Spleen (tissue), 11 donors: ENCODE measurements at regions not wholly inside any gene's neighbourhood (a gene's known extent, or its start where the extent isn't known, plus 50 kb on each side); places are given as distances from the start of the nearest gene placed in this dataset.

Source experiments
- DNase-seq: peaks from one replicate; pipeline ENCODE4 v3.0.0-alpha.2; 2020
- H3K27ac ChIP-seq, 8 donors: fragments of 200-600 bp; sonication (generic) in 7 of 8; 1 replicate in 4 of 8; 2 replicates in 4 of 8; pipeline versions ENCODE4 v1.5.0 to v1.8.0; 2016 to 2021; ENCODE audit warnings: inconsistent platforms in 4 of 8, mild to moderate bottlenecking in 4 of 8, moderate library complexity in 1 of 8
- H3K27me3 ChIP-seq, 7 donors: fragments of 200-600 bp; sonication (generic) in 6 of 7; replicated peaks in 1 of 7; 1 replicate in 4 of 7; 2 replicates in 3 of 7; pipeline versions ENCODE4 v1.5.0 to v1.8.0; 2016 to 2021; ENCODE audit warnings: inconsistent platforms in 3 of 7, mild to moderate bottlenecking in 1 of 7
- H3K36me3 ChIP-seq, 6 donors: fragments of 200-600 bp; sonication (generic) in 5 of 6; 1 replicate in 4 of 6; 2 replicates in 2 of 6; pipeline versions ENCODE4 v1.5.0 to v1.8.0; 2016 to 2021; ENCODE audit warnings: inconsistent platforms in 2 of 6
- H3K4me1 ChIP-seq, 6 donors: fragments of 200-600 bp; sonication (generic) in 5 of 6; 1 replicate in 3 of 6; 2 replicates in 3 of 6; pipeline versions ENCODE4 v1.5.0 to v1.8.0; 2016 to 2021; ENCODE audit warnings: inconsistent platforms in 3 of 6
- H3K4me3 ChIP-seq, 8 donors: fragments of 200-600 bp; sonication (generic) in 7 of 8; 1 replicate in 4 of 8; 2 replicates in 4 of 8; pipeline versions ENCODE4 v1.5.0 to v1.8.0; 2016 to 2021; ENCODE audit warnings: inconsistent platforms in 4 of 8, mild to moderate bottlenecking in 4 of 8, moderate library complexity in 2 of 8
- H3K9me3 ChIP-seq, 8 donors: fragments of 200-600 bp; sonication (generic) in 7 of 8; 1 replicate in 4 of 8; 2 replicates in 4 of 8; pipeline versions ENCODE4 v1.5.0 to v1.8.0; 2016 to 2021; ENCODE audit warnings: inconsistent platforms in 4 of 8
- POLR2A ChIP-seq, 3 donors: fragments of 450-650 bp; IDR thresholded peaks; one replicate each; pipeline ENCODE4 v1.5.1; 2017; ENCODE audit warnings: antibody characterized with exemption in 3 of 3, mild to moderate bottlenecking in 1 of 3
- POLR2AphosphoS5 ChIP-seq, 3 donors: sonication (generic); formaldehyde crosslinking; IDR thresholded peaks; one replicate each; pipeline ENCODE4 v1.5.1; 2017; ENCODE audit warnings: antibody characterized with exemption in 3 of 3
- WGBS, 5 donors: extraction: QIAGEN DNeasy Blood & Tissue Kit in 3 of 5; methylation state at CpG; one replicate each; pipeline versions ENCODE4 v1.1.5 to v1.1.7; 2013 to 2018; 5-methylcytosine and 5-hydroxymethylcytosine counted together
- intact Hi-C: fragments of 100-400 bp; cut with DNase I; formaldehyde crosslinking; loops from one replicate; pipeline ENCODE4 v1.15.0; 2023; ENCODE audit warnings: low total_unique reads
- TF ChIP-seq, protein P1 (sequence below), 11 experiments: fragments of 200-600 bp in 7 of 11; fragments of 450-650 bp in 4 of 11; sonication (generic) in 4 of 11; IDR thresholded peaks in 8 of 11; conservative IDR thresholded peaks in 3 of 11; 1 replicate in 7 of 11; 2 replicates in 4 of 11; pipeline versions ENCODE4 v1.4.0 to v1.8.0; 2016 to 2021; ENCODE audit warnings: antibody characterized with exemption in 11 of 11, inconsistent platforms in 4 of 11, mild to moderate bottlenecking in 1 of 11
- donor health status: healthy with polysubstance abuse.
- donor health status: DM: no; HTN: no; CAD: no; lungs with moderate emphysema.
- donor health status: DM: no; HTN: no; CAD: no.
- donor health status: Bipolar disorder and iron deficiency.
- donor health status: healthy.
- donor health status: DM: no; HTN: no; CAD: no.
- donor health status: DM: yes; HTN: yes; CAD: no.

DNA sequence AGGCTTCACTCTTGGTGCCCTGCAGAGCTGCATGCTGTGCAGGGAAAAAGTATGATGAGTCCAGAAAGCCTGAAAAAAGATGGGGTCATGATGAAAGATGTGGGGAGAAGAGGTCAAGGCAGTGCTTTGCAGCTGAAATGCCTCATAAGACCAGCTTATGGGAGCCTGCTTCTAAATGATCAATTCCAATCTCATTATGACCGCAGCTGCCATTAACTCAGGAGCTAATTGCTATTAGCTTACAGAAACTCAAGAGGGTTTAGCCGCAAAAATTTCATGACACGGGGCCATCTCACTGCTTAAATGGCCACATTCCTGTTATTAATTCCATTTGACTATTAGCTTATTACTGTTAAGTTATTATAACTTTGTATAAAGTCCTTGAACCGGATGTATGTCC lies 502.9 kb upstream of the ZMIZ1 start:
- Histone ChIP-seq H3K36me3 (no peaks in the 10 kb centered on the region), H3K27me3 (no peaks in the 10 kb centered on the region), H3K4me3 (no peak overlapping the region), H3K27ac (no peak overlapping the region), H3K9me3 (no peaks in the 10 kb centered on the region), H3K4me1 (peaks cover 0 to 19% (median 0%) of the 10 kb centered on the region in 6 donors)
- no peak for DNase-seq
- intact Hi-C loops = no loop called here
- 88 to 97% (median 91%) methylated on average over 4 of the region's 4 CpGs for WGBS, 5 donors
- TF ChIP-seq, protein P1, sequence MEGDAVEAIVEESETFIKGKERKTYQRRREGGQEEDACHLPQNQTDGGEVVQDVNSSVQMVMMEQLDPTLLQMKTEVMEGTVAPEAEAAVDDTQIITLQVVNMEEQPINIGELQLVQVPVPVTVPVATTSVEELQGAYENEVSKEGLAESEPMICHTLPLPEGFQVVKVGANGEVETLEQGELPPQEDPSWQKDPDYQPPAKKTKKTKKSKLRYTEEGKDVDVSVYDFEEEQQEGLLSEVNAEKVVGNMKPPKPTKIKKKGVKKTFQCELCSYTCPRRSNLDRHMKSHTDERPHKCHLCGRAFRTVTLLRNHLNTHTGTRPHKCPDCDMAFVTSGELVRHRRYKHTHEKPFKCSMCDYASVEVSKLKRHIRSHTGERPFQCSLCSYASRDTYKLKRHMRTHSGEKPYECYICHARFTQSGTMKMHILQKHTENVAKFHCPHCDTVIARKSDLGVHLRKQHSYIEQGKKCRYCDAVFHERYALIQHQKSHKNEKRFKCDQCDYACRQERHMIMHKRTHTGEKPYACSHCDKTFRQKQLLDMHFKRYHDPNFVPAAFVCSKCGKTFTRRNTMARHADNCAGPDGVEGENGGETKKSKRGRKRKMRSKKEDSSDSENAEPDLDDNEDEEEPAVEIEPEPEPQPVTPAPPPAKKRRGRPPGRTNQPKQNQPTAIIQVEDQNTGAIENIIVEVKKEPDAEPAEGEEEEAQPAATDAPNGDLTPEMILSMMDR (IDR thresholded peaks at IDR 0.05 in 8 of 11, conservative IDR thresholded peaks at IDR 0.05 in 3 of 11) = no peak
- TF ChIP-seq POLR2A (IDR thresholded peaks at IDR 0.05) (no peak), POLR2AphosphoS5 (IDR thresholded peaks at IDR 0.05) (no peak)

DNA sequence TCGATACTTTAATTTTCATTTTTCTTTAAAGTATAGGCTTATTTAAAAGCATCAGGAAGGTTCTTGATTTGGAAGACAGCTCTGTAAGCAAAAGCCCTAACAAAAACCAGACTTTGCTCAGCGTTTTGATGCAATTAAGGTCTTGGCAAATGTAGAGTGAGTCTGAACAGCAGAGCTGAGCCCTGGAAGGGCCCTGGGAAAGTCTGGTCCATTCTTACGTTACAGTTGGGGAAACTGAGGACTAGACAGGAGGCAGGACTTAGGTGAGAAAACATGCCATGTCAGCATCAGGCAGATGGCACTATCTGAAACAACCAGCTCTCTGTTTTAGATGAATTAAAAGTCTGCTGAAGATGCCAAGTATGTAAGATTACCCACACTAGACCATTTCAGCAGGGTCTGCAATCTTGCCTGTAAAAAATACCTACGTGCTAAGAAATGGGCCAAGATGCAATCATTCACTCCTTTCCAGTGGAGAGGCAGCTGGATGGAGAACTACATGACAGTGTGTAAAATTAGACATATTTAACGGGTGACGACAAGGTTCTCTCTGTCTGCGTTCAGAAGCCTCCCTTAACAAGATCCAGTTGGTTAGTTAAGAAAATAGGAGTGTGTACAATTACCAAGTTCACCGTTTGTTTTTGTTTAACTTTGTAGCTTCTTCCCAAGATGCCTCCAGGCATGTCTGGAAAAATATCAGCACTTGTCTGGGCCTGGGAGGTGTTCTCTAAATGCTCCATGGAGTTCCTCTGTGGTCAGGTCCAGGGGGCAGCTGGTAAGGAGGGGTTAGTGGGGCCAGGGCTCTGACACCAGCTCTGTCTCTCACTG lies 502.3 kb upstream of the ZMIZ1 start:
- no peaks in the 10 kb centered on the region for H3K27me3 ChIP-seq
- no peak for DNase-seq
- H3K36me3 ChIP-seq = no peaks in the 10 kb centered on the region
- intact Hi-C loops = no loop called here
- TF ChIP-seq POLR2A (IDR thresholded peaks at IDR 0.05) = no peak
- TF ChIP-seq, protein P1 (IDR thresholded peaks at IDR 0.05 in 8 of 11, conservative IDR thresholded peaks at IDR 0.05 in 3 of 11) = no peak
- no peak for TF ChIP-seq POLR2AphosphoS5 (IDR thresholded peaks at IDR 0.05)
- peaks cover 0 to 19% (median 0%) of the 10 kb centered on the region in 6 donors for H3K4me1 ChIP-seq
- no peak overlapping the region for H3K4me3 ChIP-seq
- peak overlapping the region in 1 of 8 donors; percentile 84 for H3K27ac ChIP-seq
- H3K9me3 ChIP-seq = no peaks in the 10 kb centered on the region
- 75 to 90% (median 85%) methylated on average over 8 of the region's 8 CpGs for WGBS, 5 donors

DNA sequence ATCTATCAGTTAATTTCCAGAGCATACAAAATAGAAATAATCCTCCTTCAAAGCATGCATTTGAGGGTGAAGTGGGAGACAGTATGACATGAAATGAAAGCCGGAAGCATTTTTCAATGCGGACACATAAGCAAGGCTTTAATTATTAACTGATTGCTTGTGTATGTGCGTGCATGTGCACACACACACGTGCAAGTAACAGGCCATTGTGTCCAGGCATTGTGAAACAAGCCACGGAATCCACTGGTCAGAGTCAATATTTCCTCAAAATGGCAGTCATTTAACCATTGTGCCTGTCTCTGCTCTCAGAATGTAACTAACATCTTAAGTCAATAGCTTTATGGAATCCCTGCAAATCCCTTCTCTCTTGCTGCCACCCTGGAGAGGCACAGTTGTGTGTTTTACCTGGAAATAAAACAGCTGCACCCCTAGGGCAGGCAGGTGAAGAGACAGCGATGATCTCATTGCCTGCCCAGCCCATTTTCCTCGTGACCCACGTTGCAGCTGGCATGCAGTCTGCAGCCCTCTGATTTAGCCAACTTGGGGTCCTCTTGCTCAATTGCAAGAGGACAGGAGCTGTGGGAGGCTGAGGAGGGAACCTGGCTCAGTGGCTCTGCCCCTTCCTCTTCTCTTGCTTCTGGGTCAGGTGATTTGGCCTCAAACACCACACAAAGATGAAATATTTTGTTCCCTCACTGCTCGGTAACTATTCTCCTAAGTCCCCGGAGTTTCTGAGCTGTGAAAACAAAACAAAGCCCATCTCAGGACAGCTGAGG lies 500.9 kb upstream of the ZMIZ1 start:
- intact Hi-C loops = no loop called here
- no peaks in the 10 kb centered on the region for H3K9me3 ChIP-seq
- no peak for DNase-seq
- H3K36me3 ChIP-seq = no peaks in the 10 kb centered on the region
- TF ChIP-seq POLR2AphosphoS5 (IDR thresholded peaks at IDR 0.05) = no peak
- no peak for TF ChIP-seq POLR2A (IDR thresholded peaks at IDR 0.05)
- TF ChIP-seq, protein P1 (IDR thresholded peaks at IDR 0.05 in 8 of 11, conservative IDR thresholded peaks at IDR 0.05 in 3 of 11) = no peak
- H3K27ac ChIP-seq = peak overlapping the region in 3 of 8 donors; percentile 22 to 84 (median 64)
- 56 to 79% (median 65%) methylated on average over 10 of the region's 10 CpGs for WGBS, 5 donors
- H3K4me3 ChIP-seq = no peak overlapping the region
- no peaks in the 10 kb centered on the region for H3K27me3 ChIP-seq
- peaks cover 0 to 19% (median 0%) of the 10 kb centered on the region in 6 donors for H3K4me1 ChIP-seq

DNA sequence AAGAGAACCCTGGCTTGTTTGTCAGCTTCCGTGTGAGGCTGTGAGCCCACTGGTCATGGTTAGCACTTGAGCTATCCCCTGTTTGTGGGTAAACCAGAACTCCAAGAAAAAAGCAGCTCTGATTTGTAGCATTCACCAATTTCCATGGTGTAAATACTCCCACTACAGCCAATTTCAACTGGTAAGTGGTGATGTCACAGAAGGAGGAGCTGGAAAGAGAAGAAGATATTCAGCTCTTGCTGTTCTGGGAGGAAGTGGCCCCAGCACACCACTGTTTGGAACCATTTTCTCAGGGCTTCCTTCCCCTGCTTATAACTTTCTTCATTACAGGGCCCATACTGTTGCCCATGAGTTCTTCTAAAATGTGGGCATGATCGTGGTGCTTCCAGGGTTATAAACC lies 500.1 kb upstream of the ZMIZ1 start:
- no peaks in the 10 kb centered on the region for H3K27me3 ChIP-seq
- H3K9me3 ChIP-seq = no peaks in the 10 kb centered on the region
- 82 to 94% (median 92%) methylated on average over 2 of the region's 2 CpGs for WGBS, 5 donors
- H3K4me3 ChIP-seq = no peak overlapping the region
- TF ChIP-seq POLR2AphosphoS5 (IDR thresholded peaks at IDR 0.05) = no peak
- TF ChIP-seq, protein P1 (IDR thresholded peaks at IDR 0.05 in 8 of 11, conservative IDR thresholded peaks at IDR 0.05 in 3 of 11) = no peak
- no peak for TF ChIP-seq POLR2A (IDR thresholded peaks at IDR 0.05)
- no peak for DNase-seq
- intact Hi-C loops = no loop called here
- H3K27ac ChIP-seq = peak overlapping the region in 3 of 8 donors; percentile 22 to 84 (median 64)
- H3K36me3 ChIP-seq = no peaks in the 10 kb centered on the region
- H3K4me1 ChIP-seq = peaks cover 0 to 19% (median 0%) of the 10 kb centered on the region in 6 donors
